Memory B cell (primary cell): ENCODE measurements at regions not wholly inside any gene's neighbourhood (a gene's known extent, or its start where the extent isn't known, plus 50 kb on each side); places are given as distances from the start of the nearest gene placed in this dataset.

Experiments
- ATAC-seq: fragments of 150-1000 bp; cut with Tn5 transposase; 2 replicates; pipeline ENCODE4 v1.10.0; 2021; ENCODE audit warnings: low read depth, mild to moderate bottlenecking, moderate library complexity
- DNase-seq, 2 donors: peaks; one replicate each; pipeline ENCODE4 v3.0.0; 2022; ENCODE audit warnings: low spot score in 2 of 2
- H3K27ac Mint-ChIP-seq: one replicate; pipeline ENCODE4 v1.8.0; 2022; ENCODE audit warnings: mild to moderate bottlenecking, moderate library complexity, mixed read lengths
- H3K27me3 Mint-ChIP-seq: one replicate; pipeline ENCODE4 v1.8.0; 2022; ENCODE audit warnings: mixed read lengths
- H3K36me3 Mint-ChIP-seq: one replicate; pipeline ENCODE4 v1.8.0; 2022; ENCODE audit warnings: mild to moderate bottlenecking, mixed read lengths
- H3K4me1 Mint-ChIP-seq: one replicate; pipeline ENCODE4 v1.8.0; 2022; ENCODE audit warnings: mixed read lengths
- H3K4me3 Mint-ChIP-seq: one replicate; pipeline ENCODE4 v1.8.0; 2022; ENCODE audit warnings: mild to moderate bottlenecking, moderate library complexity, mixed read lengths
- H3K9me3 Mint-ChIP-seq: one replicate; pipeline ENCODE4 v1.8.0; 2022; ENCODE audit warnings: mixed read lengths

- Mint-ChIP-seq H3K4me3 (no peak overlapping the region), H3K36me3 (peaks cover 8% of the 10 kb centered on the region), H3K27ac (no peak overlapping the region), H3K9me3 (no peaks in the 10 kb centered on the region), H3K4me1 (peaks cover under 1% of the 10 kb centered on the region), H3K27me3 (no peaks in the 10 kb centered on the region)
- no peak for DNase-seq
- ATAC-seq = no peak
These were observed 105.2 kb upstream of the CITED2 start for GRCh38 chr6:139479433-139480222.

- ATAC-seq = no peak
- no peaks in the 10 kb centered on the region for H3K9me3 Mint-ChIP-seq
- H3K4me1 Mint-ChIP-seq = peaks cover 4% of the 10 kb centered on the region
These were observed 101.2 kb upstream of the CITED2 start for GRCh38 chr6:139475646-139476045.

GRCh38 chr6:139475241-139475640, 100.8 kb upstream of the CITED2 start:
- peaks cover 5% of the 10 kb centered on the region for H3K36me3 Mint-ChIP-seq
- no peak overlapping the region for H3K4me3 Mint-ChIP-seq
- H3K9me3 Mint-ChIP-seq = no peaks in the 10 kb centered on the region
- H3K4me1 Mint-ChIP-seq = peaks cover 4% of the 10 kb centered on the region
- no peak overlapping the region for H3K27ac Mint-ChIP-seq
- DNase-seq = no peak
- no peaks in the 10 kb centered on the region for H3K27me3 Mint-ChIP-seq
- ATAC-seq = no peak

More at GRCh38 chr6:139475646-139476045, 101.2 kb upstream of the CITED2 start:
- H3K4me3 Mint-ChIP-seq = no peak overlapping the region
- H3K36me3 Mint-ChIP-seq = peaks cover 4% of the 10 kb centered on the region
- H3K27me3 Mint-ChIP-seq = no peaks in the 10 kb centered on the region
- DNase-seq = no peak
- H3K27ac Mint-ChIP-seq = no peak overlapping the region

GRCh38 chr6:139474145-139475108, 100.0 kb upstream of the CITED2 start:
- Mint-ChIP-seq H3K4me3 (no peak overlapping the region), H3K27me3 (no peaks in the 10 kb centered on the region), H3K4me1 (peaks cover 4% of the 10 kb centered on the region), H3K27ac (no peak overlapping the region), H3K36me3 (peaks cover 7% of the 10 kb centered on the region), H3K9me3 (no peaks in the 10 kb centered on the region)
- DNase-seq (no peak), ATAC-seq (no peak)

GRCh38 chr6:139473731-139474130, 99.3 kb upstream of the CITED2 start:
- ATAC-seq (no peak), DNase-seq (no peak)
- H3K27me3 Mint-ChIP-seq = no peaks in the 10 kb centered on the region
- no peak overlapping the region for H3K4me3 Mint-ChIP-seq
- H3K4me1 Mint-ChIP-seq = peaks cover 4% of the 10 kb centered on the region
- H3K9me3 Mint-ChIP-seq = no peaks in the 10 kb centered on the region
- peaks cover 3% of the 10 kb centered on the region for H3K36me3 Mint-ChIP-seq
- no peak overlapping the region for H3K27ac Mint-ChIP-seq

GRCh38 chr6:139473231-139473701, 98.8 kb upstream of the CITED2 start:
- Mint-ChIP-seq H3K4me1 (peaks cover 4% of the 10 kb centered on the region), H3K27me3 (no peaks in the 10 kb centered on the region), H3K9me3 (no peaks in the 10 kb centered on the region), H3K27ac (no peak overlapping the region), H3K4me3 (no peak overlapping the region), H3K36me3 (peaks cover 3% of the 10 kb centered on the region)
- DNase-seq = no peak
- ATAC-seq = no peak

GRCh38 chr6:139472351-139473015, 98.0 kb upstream of the CITED2 start:
- Mint-ChIP-seq H3K27ac (no peak overlapping the region), H3K4me3 (no peak overlapping the region), H3K36me3 (peaks cover 3% of the 10 kb centered on the region), H3K27me3 (no peaks in the 10 kb centered on the region), H3K4me1 (peaks cover 4% of the 10 kb centered on the region), H3K9me3 (no peaks in the 10 kb centered on the region)
- no peak for ATAC-seq
- DNase-seq = no peak

GRCh38 chr6:139470997-139471396, 96.5 kb upstream of the CITED2 start:
- Mint-ChIP-seq H3K27ac (no peak overlapping the region), H3K4me3 (no peak overlapping the region), H3K36me3 (peaks cover 3% of the 10 kb centered on the region), H3K4me1 (peaks cover 4% of the 10 kb centered on the region), H3K9me3 (no peaks in the 10 kb centered on the region), H3K27me3 (no peaks in the 10 kb centered on the region)
- no peak for DNase-seq
- ATAC-seq = no peak

GRCh38 chr6:139468178-139468819, 93.9 kb upstream of the CITED2 start:
- ATAC-seq (no peak), DNase-seq (no peak)
- Mint-ChIP-seq H3K4me3 (no peak overlapping the region), H3K4me1 (no peaks in the 10 kb centered on the region), H3K36me3 (peaks cover 9% of the 10 kb centered on the region), H3K27ac (no peak overlapping the region), H3K27me3 (no peaks in the 10 kb centered on the region), H3K9me3 (no peaks in the 10 kb centered on the region)

GRCh38 chr6:139457476-139457875, 83.0 kb upstream of the CITED2 start:
- Mint-ChIP-seq H3K27ac (no peak overlapping the region), H3K4me3 (no peak overlapping the region), H3K27me3 (no peaks in the 10 kb centered on the region), H3K9me3 (no peaks in the 10 kb centered on the region), H3K4me1 (no peaks in the 10 kb centered on the region), H3K36me3 (peaks cover 4% of the 10 kb centered on the region)
- ATAC-seq = no peak
- no peak for DNase-seq

GRCh38 chr6:139452148-139452876, 77.9 kb upstream of the CITED2 start:
- DNase-seq (no peak), ATAC-seq (no peak)
- Mint-ChIP-seq H3K9me3 (no peaks in the 10 kb centered on the region), H3K27me3 (no peaks in the 10 kb centered on the region), H3K27ac (no peak overlapping the region), H3K4me1 (no peaks in the 10 kb centered on the region), H3K36me3 (peaks cover 9% of the 10 kb centered on the region), H3K4me3 (no peak overlapping the region)

- H3K4me3 Mint-ChIP-seq = no peak overlapping the region
- H3K4me1 Mint-ChIP-seq = no peaks in the 10 kb centered on the region
- no peaks in the 10 kb centered on the region for H3K9me3 Mint-ChIP-seq
- no peak overlapping the region for H3K27ac Mint-ChIP-seq
- DNase-seq (no peak), ATAC-seq (no peak)
- no peaks in the 10 kb centered on the region for H3K27me3 Mint-ChIP-seq
- peaks cover 13% of the 10 kb centered on the region for H3K36me3 Mint-ChIP-seq
These were observed 75.2 kb upstream of the CITED2 start for GRCh38 chr6:139449611-139450000.

- Mint-ChIP-seq H3K27ac (no peak overlapping the region), H3K27me3 (no peaks in the 10 kb centered on the region), H3K9me3 (no peaks in the 10 kb centered on the region), H3K36me3 (peaks cover 13% of the 10 kb centered on the region), H3K4me1 (no peaks in the 10 kb centered on the region), H3K4me3 (no peak overlapping the region)
- ATAC-seq (no peak), DNase-seq (no peak)
These were observed 74.7 kb upstream of the CITED2 start for GRCh38 chr6:139448998-139449610.
